A673 (cell line): ENCODE measurements at regions not wholly inside any gene's neighbourhood (a gene's known extent, or its start where the extent isn't known, plus 50 kb on each side); places are given as distances from the start of the nearest gene placed in this dataset.

Experiments
- BruUV-seq: library from RNA; stranded (reverse); fragments of 400-500 nt; replicated peaks from 2 replicates; lab custom pipeline; 2021; lab: Mats Ljungman, UMichigan
- CTCF ChIA-PET: fragments of 300-600 bp; sonication (Branson Sonifier 250); formaldehyde crosslinking; loops from one replicate; lab custom pipeline; 2022; ENCODE audit warnings: antibody characterized with exemption; lab: Charles Lee
- POLR2A ChIA-PET: fragments of 300-600 bp; sonication (Branson Sonifier 250); formaldehyde crosslinking; loops from one replicate; lab custom pipeline; 2022; ENCODE audit warnings: antibody characterized with exemption; ENCODE audit not compliant: low non-redundant PET; lab: Charles Lee
- DNase-seq: peaks from one replicate; pipeline ENCODE4 v3.0.0-alpha.2; 2015; ENCODE audit warnings: low spot score
- H3K27ac ChIP-seq: fragments of 200-600 bp; sonication (generic); 2 replicates; pipeline ENCODE4 v1.5.1; 2016; ENCODE audit warnings: mixed run types, low read depth, mild to moderate bottlenecking, mixed read lengths, antibody characterized with exemption, low read length; ENCODE audit not compliant: poor library complexity, severe bottlenecking
- H3K27me3 ChIP-seq: fragments of 200-600 bp; sonication (generic); replicated peaks from 2 replicates; pipeline ENCODE4 v1.6.1; 2017; ENCODE audit warnings: mixed run types, low read depth, mild to moderate bottlenecking, mixed read lengths, antibody characterized with exemption, low read length; ENCODE audit not compliant: insufficient read depth, poor library complexity
- H3K36me3 ChIP-seq: fragments of 200-600 bp; sonication (generic); 2 replicates; pipeline ENCODE4 v1.6.1; 2016; ENCODE audit warnings: mixed run types, mild to moderate bottlenecking, mixed read lengths, antibody characterized with exemption, low read length; ENCODE audit not compliant: insufficient read depth, poor library complexity, severe bottlenecking
- H3K4me1 ChIP-seq: fragments of 200-600 bp; sonication (generic); 2 replicates; pipeline ENCODE4 v1.6.1; 2017; ENCODE audit warnings: mixed run types, mild to moderate bottlenecking, mixed read lengths, antibody characterized with exemption, low read length; ENCODE audit not compliant: insufficient read depth, poor library complexity, severe bottlenecking
- H3K4me3 ChIP-seq: fragments of 200-600 bp; sonication (generic); 2 replicates; pipeline ENCODE4 v1.5.1; 2016; ENCODE audit warnings: low read depth, mixed run types, mild to moderate bottlenecking, mixed read lengths, low read length; ENCODE audit not compliant: poor library complexity, severe bottlenecking
- H3K9me3 ChIP-seq: fragments of 200-600 bp; sonication (generic); 2 replicates; pipeline ENCODE4 v1.6.1; 2016; ENCODE audit warnings: mixed run types, low read depth, mild to moderate bottlenecking, mixed read lengths, antibody characterized with exemption, low read length; ENCODE audit not compliant: poor library complexity, severe bottlenecking
- EZH2 ChIP-seq: fragments of 200-600 bp; sonication (generic); IDR thresholded peaks from 2 replicates; pipeline ENCODE4 v1.6.1; 2017; ENCODE audit warnings: borderline replicate concordance, low read depth, mild to moderate bottlenecking, mixed read lengths, antibody characterized with exemption, low read length; ENCODE audit not compliant: poor library complexity, severe bottlenecking
- intact Hi-C: fragments of 100-400 bp; cut with micrococcal nuclease; formaldehyde crosslinking; loops from one replicate; pipeline ENCODE4 v1.10.0; 2022; ENCODE audit not compliant: unreplicated experiment
- TF ChIP-seq, protein P1 (sequence below): fragments of 300-800, 200-600 bp; sonication (generic); conservative IDR thresholded peaks from 2 replicates; pipeline ENCODE4 v1.5.1; 2017; ENCODE audit warnings: low read depth, mild to moderate bottlenecking, antibody characterized with exemption, low read length, moderate library complexity, mixed read lengths

DNA sequence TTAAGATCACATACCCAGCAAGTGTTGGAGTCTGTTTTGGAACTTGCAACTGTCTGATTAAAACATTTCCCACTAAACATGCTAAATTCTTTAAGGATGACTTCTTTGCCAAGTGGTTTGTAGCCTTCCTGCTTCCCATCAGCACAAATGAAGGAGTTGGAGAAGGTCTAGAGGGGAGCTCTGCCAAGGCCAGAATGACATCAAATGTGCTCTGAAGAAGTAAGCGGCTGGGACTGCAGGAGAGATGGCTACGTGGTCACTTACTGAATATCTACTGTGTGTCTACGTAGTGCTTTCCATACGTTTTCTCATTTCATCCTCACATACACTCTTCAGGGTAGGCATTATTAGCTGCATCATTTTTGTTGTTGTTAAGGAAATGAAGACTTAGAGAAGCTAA lies 135.7 kb upstream of the NLRP1 start:
- Histone ChIP-seq H3K36me3 (no peaks in the 10 kb centered on the region), H3K4me3 (no peak overlapping the region), H3K27me3 (peaks cover 4% of the 10 kb centered on the region), H3K9me3 (no peaks in the 10 kb centered on the region), H3K27ac (no peak overlapping the region), H3K4me1 (no peaks in the 10 kb centered on the region)
- ChIA-PET CTCF (no interaction called here), POLR2A (no interaction called here)
- intact Hi-C loops: no loop called here
- no peak for DNase-seq
- TF ChIP-seq EZH2: no peak
- TF ChIP-seq, protein P1, sequence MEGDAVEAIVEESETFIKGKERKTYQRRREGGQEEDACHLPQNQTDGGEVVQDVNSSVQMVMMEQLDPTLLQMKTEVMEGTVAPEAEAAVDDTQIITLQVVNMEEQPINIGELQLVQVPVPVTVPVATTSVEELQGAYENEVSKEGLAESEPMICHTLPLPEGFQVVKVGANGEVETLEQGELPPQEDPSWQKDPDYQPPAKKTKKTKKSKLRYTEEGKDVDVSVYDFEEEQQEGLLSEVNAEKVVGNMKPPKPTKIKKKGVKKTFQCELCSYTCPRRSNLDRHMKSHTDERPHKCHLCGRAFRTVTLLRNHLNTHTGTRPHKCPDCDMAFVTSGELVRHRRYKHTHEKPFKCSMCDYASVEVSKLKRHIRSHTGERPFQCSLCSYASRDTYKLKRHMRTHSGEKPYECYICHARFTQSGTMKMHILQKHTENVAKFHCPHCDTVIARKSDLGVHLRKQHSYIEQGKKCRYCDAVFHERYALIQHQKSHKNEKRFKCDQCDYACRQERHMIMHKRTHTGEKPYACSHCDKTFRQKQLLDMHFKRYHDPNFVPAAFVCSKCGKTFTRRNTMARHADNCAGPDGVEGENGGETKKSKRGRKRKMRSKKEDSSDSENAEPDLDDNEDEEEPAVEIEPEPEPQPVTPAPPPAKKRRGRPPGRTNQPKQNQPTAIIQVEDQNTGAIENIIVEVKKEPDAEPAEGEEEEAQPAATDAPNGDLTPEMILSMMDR: no peak
- BruUV-seq: no TSS peak

DNA sequence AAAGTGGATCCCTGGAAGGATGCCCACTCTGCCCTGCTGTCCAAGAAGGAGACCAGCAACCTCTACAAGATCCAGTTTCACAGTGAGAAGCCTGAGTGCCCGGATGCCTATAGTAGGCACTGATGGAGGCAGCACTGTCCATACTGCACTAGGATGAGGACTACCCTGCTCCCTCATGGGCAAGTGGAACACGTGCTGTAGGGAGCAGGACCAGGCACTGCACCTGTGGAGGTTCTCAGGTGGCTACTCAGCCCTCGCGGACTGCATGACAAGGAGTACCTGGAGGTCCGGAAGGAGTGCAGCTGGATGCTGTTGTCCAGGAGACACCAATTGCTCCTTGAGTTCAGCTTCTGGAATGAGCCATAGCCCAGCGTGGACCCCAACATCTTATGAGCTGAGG lies 146.1 kb upstream of the NLRP1 start:
- Histone ChIP-seq H3K4me1 (no peaks in the 10 kb centered on the region), H3K27ac (no peak overlapping the region), H3K9me3 (no peaks in the 10 kb centered on the region), H3K4me3 (no peak overlapping the region), H3K36me3 (no peaks in the 10 kb centered on the region), H3K27me3 (peaks cover 34% of the 10 kb centered on the region)
- no peak for DNase-seq
- CTCF ChIA-PET: no interaction called here
- no TSS peak for BruUV-seq
- POLR2A ChIA-PET: no interaction called here
- TF ChIP-seq, protein P1: no peak
- TF ChIP-seq EZH2: no peak
- intact Hi-C loops: no loop called here

DNA sequence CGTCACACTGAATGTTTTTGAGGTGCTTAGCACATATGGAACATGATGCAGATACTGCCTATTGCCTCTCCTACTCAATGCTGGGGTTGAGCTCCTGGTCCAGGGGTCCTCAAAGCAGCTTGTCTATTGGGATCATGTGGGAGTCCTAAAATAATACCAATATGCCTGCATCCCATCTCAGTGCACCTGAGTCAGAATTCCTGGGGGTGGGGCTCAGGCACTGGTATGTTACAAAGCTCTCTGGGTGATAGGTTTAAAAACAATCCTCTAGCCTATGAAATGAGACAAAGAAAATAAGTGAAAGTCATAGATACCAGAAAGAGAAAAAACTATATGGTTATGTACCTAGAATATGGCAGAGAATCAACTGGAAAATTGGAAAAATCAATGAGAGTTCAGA lies 156.6 kb upstream of the NLRP1 start:
- no TSS peak for BruUV-seq
- intact Hi-C loops: no loop called here
- POLR2A ChIA-PET: no interaction called here
- DNase-seq: no peak
- TF ChIP-seq, protein P1: no peak
- no peak for TF ChIP-seq EZH2
- no peaks in the 10 kb centered on the region for H3K9me3 ChIP-seq
- CTCF ChIA-PET: no interaction called here
- H3K4me3 ChIP-seq: no peak overlapping the region
- H3K36me3 ChIP-seq: no peaks in the 10 kb centered on the region
- H3K4me1 ChIP-seq: no peaks in the 10 kb centered on the region
- no peak overlapping the region for H3K27ac ChIP-seq
- peaks cover 42% of the 10 kb centered on the region for H3K27me3 ChIP-seq
